CD4-positive, alpha-beta T cell (primary cell): ENCODE measurements at regions not wholly inside any gene's neighbourhood (a gene's known extent, or its start where the extent isn't known, plus 50 kb on each side); places are given as distances from the start of the nearest gene placed in this dataset.

ENCODE experiments used
- ATAC-seq: fragments of 200-7000 bp; cut with Tn5 transposase; one replicate; pipeline ENCODE4 v1.10.0; 2022; ENCODE audit warnings: mild to moderate bottlenecking; ENCODE audit not compliant: poor library complexity
- CTCF ChIA-PET: fragments of 350-600 bp; sonication (Branson Sonifier 250); formaldehyde crosslinking; loops from one replicate; lab custom pipeline; 2021; ENCODE audit warnings: antibody characterized with exemption, inconsistent platforms; lab: Charles Lee
- POLR2A ChIA-PET: fragments of 350-600 bp; sonication (Branson Sonifier 250); formaldehyde crosslinking; loops from one replicate; lab custom pipeline; 2021; ENCODE audit warnings: antibody characterized with exemption, inconsistent platforms; lab: Charles Lee
- DNase-seq, 14 experiments: peaks; one replicate each; pipeline ENCODE4 v3.0.0-alpha.2; 2013 to 2020; ENCODE audit warnings: mixed read lengths in 2 of 14
- H3K27ac ChIP-seq, 2 donors: one replicate each; pipeline versions ENCODE4 v1.5.1 to v1.7.0; 2013; ENCODE audit warnings: low read length in 2 of 2, low read depth in 1 of 2, mild to moderate bottlenecking in 1 of 2
- H3K27me3 ChIP-seq, 2 experiments: 1 replicate in 1 of 2; 2 replicates in 1 of 2; pipeline versions ENCODE4 v1.6.1 to v1.7.0; 2013; ENCODE audit warnings: low read length in 2 of 2, control low read depth in 1 of 2, mild to moderate bottlenecking in 1 of 2, moderate library complexity in 1 of 2; ENCODE audit not compliant: insufficient read depth in 2 of 2, control insufficient read depth in 1 of 2
- H3K36me3 ChIP-seq: one replicate; pipeline ENCODE4 v1.6.1; 2013; ENCODE audit warnings: low read length, control low read depth; ENCODE audit not compliant: insufficient read depth
- H3K4me1 ChIP-seq: one replicate; pipeline ENCODE4 v1.6.1; 2013; ENCODE audit warnings: low read length, control low read depth; ENCODE audit not compliant: insufficient read depth
- H3K4me3 ChIP-seq: one replicate; pipeline ENCODE4 v1.5.1; 2013; ENCODE audit warnings: mild to moderate bottlenecking, low read length, moderate library complexity
- H3K9me3 ChIP-seq, 2 experiments: 1 replicate in 1 of 2; 2 replicates in 1 of 2; pipeline versions ENCODE4 v1.6.1 to v1.7.0; 2013; ENCODE audit warnings: low read length in 2 of 2, mild to moderate bottlenecking in 2 of 2, control low read depth in 1 of 2, moderate library complexity in 1 of 2; ENCODE audit not compliant: control insufficient read depth in 1 of 2, insufficient read depth in 1 of 2
- H3K27ac Mint-ChIP-seq: one replicate; pipeline ENCODE4 v1.8.0; 2020; ENCODE audit warnings: mixed read lengths
- H3K27me3 Mint-ChIP-seq: one replicate; pipeline ENCODE4 v1.8.0; 2021; ENCODE audit warnings: mixed read lengths
- H3K36me3 Mint-ChIP-seq: one replicate; pipeline ENCODE4 v1.8.0; 2021; ENCODE audit warnings: low read depth, mixed read lengths
- H3K4me1 Mint-ChIP-seq: one replicate; pipeline ENCODE4 v1.8.0; 2021; ENCODE audit warnings: low read depth, mixed read lengths
- H3K4me3 Mint-ChIP-seq: one replicate; pipeline ENCODE4 v1.8.0; 2020; ENCODE audit warnings: mild to moderate bottlenecking, mixed read lengths
- H3K9me3 Mint-ChIP-seq: one replicate; pipeline ENCODE4 v1.8.0; 2020; ENCODE audit warnings: mixed read lengths
- intact Hi-C, 2 experiments: fragments of 100-400 bp; cut with DNase I in 1 of 2; cut with micrococcal nuclease in 1 of 2; formaldehyde crosslinking; loops; one replicate each; pipeline versions ENCODE4 v1.15.1 to v1.9.0; 2023 to 2025; cut with DNase I, micrococcal nuclease
- TF ChIP-seq, protein P1 (sequence below): fragments of 200-600 bp; IDR thresholded peaks from one replicate; pipeline ENCODE4 v1.8.0; 2022; ENCODE audit warnings: antibody characterized with exemption, mild to moderate bottlenecking

DNA sequence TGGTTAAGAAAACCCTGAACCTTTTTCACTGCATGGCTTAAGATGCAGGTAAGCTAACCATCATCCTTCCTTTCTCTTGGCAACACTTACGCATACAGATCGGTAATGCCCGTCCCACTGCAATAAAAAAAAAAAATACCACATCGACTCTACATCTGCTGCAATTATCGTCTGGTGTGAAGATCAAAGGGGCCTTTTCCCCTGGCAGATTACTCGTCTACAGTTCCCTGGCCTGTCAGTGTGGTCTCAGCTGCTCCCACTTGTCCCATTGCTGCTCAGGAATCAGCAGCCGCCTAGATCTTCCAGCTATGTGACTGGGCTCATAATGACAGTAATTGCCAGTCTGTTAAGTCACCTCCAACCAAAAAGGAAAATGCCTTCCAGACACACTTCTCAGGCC is 133.1 kb downstream of the SETD4 start:
- Mint-ChIP-seq H3K27ac (no peak overlapping the region), H3K9me3 (no peaks in the 10 kb centered on the region), H3K4me1 (no peaks in the 10 kb centered on the region), H3K4me3 (no peak overlapping the region), H3K36me3 (no peaks in the 10 kb centered on the region), H3K27me3 (peaks cover 33% of the 10 kb centered on the region)
- CTCF ChIA-PET: no interaction called here
- H3K27me3 ChIP-seq: peaks cover 0 to 4% of the 10 kb centered on the region in 2 experiments
- no peak for ATAC-seq
- no peaks in the 10 kb centered on the region for H3K9me3 ChIP-seq
- DNase-seq: no peak
- no peaks in the 10 kb centered on the region for H3K36me3 ChIP-seq
- H3K4me3 ChIP-seq: no peak overlapping the region
- intact Hi-C loops: no loop called here
- POLR2A ChIA-PET: no interaction called here
- peaks cover 2% of the 10 kb centered on the region for H3K4me1 ChIP-seq
- no peak overlapping the region for H3K27ac ChIP-seq
- TF ChIP-seq, protein P1, sequence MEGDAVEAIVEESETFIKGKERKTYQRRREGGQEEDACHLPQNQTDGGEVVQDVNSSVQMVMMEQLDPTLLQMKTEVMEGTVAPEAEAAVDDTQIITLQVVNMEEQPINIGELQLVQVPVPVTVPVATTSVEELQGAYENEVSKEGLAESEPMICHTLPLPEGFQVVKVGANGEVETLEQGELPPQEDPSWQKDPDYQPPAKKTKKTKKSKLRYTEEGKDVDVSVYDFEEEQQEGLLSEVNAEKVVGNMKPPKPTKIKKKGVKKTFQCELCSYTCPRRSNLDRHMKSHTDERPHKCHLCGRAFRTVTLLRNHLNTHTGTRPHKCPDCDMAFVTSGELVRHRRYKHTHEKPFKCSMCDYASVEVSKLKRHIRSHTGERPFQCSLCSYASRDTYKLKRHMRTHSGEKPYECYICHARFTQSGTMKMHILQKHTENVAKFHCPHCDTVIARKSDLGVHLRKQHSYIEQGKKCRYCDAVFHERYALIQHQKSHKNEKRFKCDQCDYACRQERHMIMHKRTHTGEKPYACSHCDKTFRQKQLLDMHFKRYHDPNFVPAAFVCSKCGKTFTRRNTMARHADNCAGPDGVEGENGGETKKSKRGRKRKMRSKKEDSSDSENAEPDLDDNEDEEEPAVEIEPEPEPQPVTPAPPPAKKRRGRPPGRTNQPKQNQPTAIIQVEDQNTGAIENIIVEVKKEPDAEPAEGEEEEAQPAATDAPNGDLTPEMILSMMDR: no peak

DNA sequence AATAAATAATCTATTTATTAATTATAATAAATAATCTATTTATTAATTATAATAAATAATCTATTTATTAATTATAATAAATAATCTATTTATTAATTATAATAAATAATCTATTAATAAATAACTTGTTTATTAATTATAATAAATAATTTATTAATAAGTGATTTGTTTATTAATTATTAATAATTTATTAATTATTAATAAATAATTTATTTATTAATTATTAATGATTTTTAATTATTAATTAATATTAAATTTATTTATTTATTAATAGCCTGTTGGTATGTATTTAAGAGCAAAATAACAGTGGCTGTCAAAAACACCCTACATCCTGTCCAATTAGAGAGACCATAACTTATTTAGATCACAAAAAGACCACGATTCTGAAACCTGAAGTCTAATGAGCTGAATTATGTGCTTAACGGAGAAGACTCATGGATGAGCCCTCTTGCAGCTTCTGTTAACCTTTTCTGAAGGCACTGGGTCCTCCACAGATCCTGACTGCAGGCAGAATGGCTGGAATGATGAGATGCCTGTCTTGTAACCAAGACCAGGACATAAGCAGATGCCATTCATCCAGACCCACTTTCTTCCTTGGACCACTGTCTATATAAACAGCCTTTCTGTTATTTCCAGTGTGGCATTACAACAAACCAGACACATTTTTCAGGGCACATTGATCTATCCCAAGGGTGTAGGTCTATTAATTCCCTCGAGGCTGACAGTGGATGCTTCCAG is 134.2 kb downstream of the SETD4 start:
- Histone ChIP-seq H3K27me3 (peaks cover 0 to 8% of the 10 kb centered on the region in 2 experiments), H3K4me3 (no peak overlapping the region), H3K36me3 (no peaks in the 10 kb centered on the region), H3K9me3 (no peaks in the 10 kb centered on the region), H3K4me1 (no peaks in the 10 kb centered on the region), H3K27ac (no peak overlapping the region)
- H3K36me3 Mint-ChIP-seq: no peaks in the 10 kb centered on the region
- CTCF ChIA-PET: interaction anchor here (0.7 kb wide), 1 partner anchor 63 kb away, joined by 3 read pairs; no protein-coding TSS in a partner anchor
- no peak for DNase-seq
- H3K9me3 Mint-ChIP-seq: no peaks in the 10 kb centered on the region
- POLR2A ChIA-PET: interaction anchor here (0.6 kb wide), 1 partner anchor 1166 kb away, joined by 3 read pairs; no protein-coding TSS in a partner anchor
- H3K27me3 Mint-ChIP-seq: peaks cover 36% of the 10 kb centered on the region
- H3K4me1 Mint-ChIP-seq: no peaks in the 10 kb centered on the region
- intact Hi-C loops: no loop called here
- TF ChIP-seq, protein P1: no peak
- no peak overlapping the region for H3K27ac Mint-ChIP-seq
- ATAC-seq: no peak
- no peak overlapping the region for H3K4me3 Mint-ChIP-seq

DNA sequence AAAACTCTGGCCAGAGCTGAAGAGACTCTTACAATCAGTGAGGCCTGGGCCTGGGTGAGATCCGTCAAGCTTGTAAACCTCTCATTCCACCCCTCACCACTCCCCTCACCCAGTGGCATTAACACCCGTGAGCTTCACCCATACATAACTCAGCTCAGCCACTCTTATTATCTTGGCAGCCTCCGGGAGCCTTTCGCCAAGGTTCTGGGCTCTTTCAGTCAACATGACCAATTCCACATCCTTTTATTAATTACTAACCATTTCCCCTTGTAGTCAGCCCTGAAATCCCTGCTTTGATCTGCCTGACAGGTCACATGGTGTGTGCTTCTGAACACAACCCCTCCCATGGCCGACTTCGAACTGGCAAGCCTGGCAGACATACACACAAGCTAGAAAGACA is 134.8 kb downstream of the SETD4 start:
- DNase-seq: peak in 2 of 14 experiments; percentile 16 to 18
- CTCF ChIA-PET: no interaction called here

More for the DNA sequence above, 134.8 kb downstream of the SETD4 start:
- TF ChIP-seq, protein P1: no peak
- Histone ChIP-seq H3K4me1 (no peaks in the 10 kb centered on the region), H3K27ac (no peak overlapping the region), H3K4me3 (no peak overlapping the region), H3K9me3 (no peaks in the 10 kb centered on the region), H3K27me3 (peaks cover 0 to 8% of the 10 kb centered on the region in 2 experiments), H3K36me3 (no peaks in the 10 kb centered on the region)
- peaks cover 41% of the 10 kb centered on the region for H3K27me3 Mint-ChIP-seq
- intact Hi-C loops: no loop called here
- POLR2A ChIA-PET: interaction anchor here (0.6 kb wide), 1 partner anchor 1165 kb away, joined by 3 read pairs; no protein-coding TSS in a partner anchor
- no peak for ATAC-seq
- no peak overlapping the region for H3K4me3 Mint-ChIP-seq
- H3K4me1 Mint-ChIP-seq: no peaks in the 10 kb centered on the region
- no peak overlapping the region for H3K27ac Mint-ChIP-seq
- no peaks in the 10 kb centered on the region for H3K36me3 Mint-ChIP-seq
- H3K9me3 Mint-ChIP-seq: no peaks in the 10 kb centered on the region
